ENCODE measurements at regions not wholly inside any gene's neighbourhood (a gene's known extent, or its start where the extent isn't known, plus 50 kb on each side); places are given as distances from the start of the nearest gene placed in this dataset.

- Histone ChIP-seq H3K27me3 (ENCODE audit: insufficient read depth, poor library complexity, severe bottlenecking) (peaks cover 4% of the 10 kb centered on the region), H3K4me3 (replicated peaks; ENCODE audit: insufficient read depth, low read length) (no peak overlapping the region), H3K27ac (replicated peaks) (no peak overlapping the region)
- TF ChIP-seq CTCF (IDR thresholded peaks at IDR 0.05; ENCODE audit: insufficient read depth, low read length) (no peak), REST (IDR thresholded peaks at IDR 0.05; ENCODE audit: insufficient replicate concordance, low read depth) (no peak), SPI1 (IDR thresholded peaks at IDR 0.05; ENCODE audit: borderline replicate concordance, low read depth) (no peak)
- no peak for DNase-seq (ENCODE audit: low read depth in 1 of 2, low spot score in 1 of 2)
Measured at GRCh38 chr20:47875297-47876025, 90.2 kb upstream of the SULF2 start.

- TF ChIP-seq POLR2AphosphoS5 (IDR thresholded peaks at IDR 0.05; ENCODE audit: low read depth) (no peak), SPI1 (IDR thresholded peaks at IDR 0.05; ENCODE audit: borderline replicate concordance, low read depth) (no peak)
- no peak overlapping the region for H3K4me3 ChIP-seq (replicated peaks; ENCODE audit: insufficient read depth, low read length)
- H3K27me3 ChIP-seq (ENCODE audit: insufficient read depth, poor library complexity, severe bottlenecking) = peaks cover 2% of the 10 kb centered on the region
- no peak overlapping the region for H3K27ac ChIP-seq (replicated peaks)
- DNase-seq (ENCODE audit: low read depth in 1 of 2, low spot score in 1 of 2) = no peak
Measured at GRCh38 chr20:47872341-47872740, 87.1 kb upstream of the SULF2 start.

- TF ChIP-seq REST (IDR thresholded peaks at IDR 0.05; ENCODE audit: insufficient replicate concordance, low read depth) (no peak), SPI1 (IDR thresholded peaks at IDR 0.05; ENCODE audit: borderline replicate concordance, low read depth) (no peak), GABPA (IDR thresholded peaks at IDR 0.05; ENCODE audit: low read depth) (no peak), POLR2AphosphoS5 (IDR thresholded peaks at IDR 0.05; ENCODE audit: low read depth) (no peak), CTCF (IDR thresholded peaks at IDR 0.05; ENCODE audit: insufficient read depth, low read length) (no peak)
- no peak for DNase-seq (ENCODE audit: low read depth in 1 of 2, low spot score in 1 of 2)
- no peak overlapping the region for H3K4me3 ChIP-seq (replicated peaks; ENCODE audit: insufficient read depth, low read length)
- H3K27me3 ChIP-seq (ENCODE audit: insufficient read depth, poor library complexity, severe bottlenecking) = no peaks in the 10 kb centered on the region
- H3K27ac ChIP-seq (replicated peaks) = no peak overlapping the region
Measured at GRCh38 chr20:47870475-47870874, 85.2 kb upstream of the SULF2 start.

GRCh38 chr20:47868744-47869143 is 83.5 kb upstream of the SULF2 start:
- Histone ChIP-seq H3K27ac (replicated peaks) (no peak overlapping the region), H3K4me3 (replicated peaks; ENCODE audit: insufficient read depth, low read length) (no peak overlapping the region), H3K27me3 (ENCODE audit: insufficient read depth, poor library complexity, severe bottlenecking) (no peaks in the 10 kb centered on the region)
- TF ChIP-seq SPI1 (IDR thresholded peaks at IDR 0.05; ENCODE audit: borderline replicate concordance, low read depth) = no peak
- TF ChIP-seq GABPA (IDR thresholded peaks at IDR 0.05; ENCODE audit: low read depth) = no peak
- no peak for TF ChIP-seq CTCF (IDR thresholded peaks at IDR 0.05; ENCODE audit: insufficient read depth, low read length)
- TF ChIP-seq REST (IDR thresholded peaks at IDR 0.05; ENCODE audit: insufficient replicate concordance, low read depth) = no peak
- no peak for TF ChIP-seq POLR2AphosphoS5 (IDR thresholded peaks at IDR 0.05; ENCODE audit: low read depth)
- no peak for DNase-seq (ENCODE audit: low read depth in 1 of 2, low spot score in 1 of 2)
